PC-9 (cell line): ENCODE measurements at regions not wholly inside any gene's neighbourhood (a gene's known extent, or its start where the extent isn't known, plus 50 kb on each side); places are given as distances from the start of the nearest gene placed in this dataset.
"Not testable (repeated sequence)": the region's sequence is repeated elsewhere in the genome, so short reads cannot be mapped to it uniquely, and the experiment has no call there.

ENCODE experiments used
- BruUV-seq: library from RNA; stranded (reverse); fragments of 400-500 nt; replicated peaks from 2 replicates; lab custom pipeline; 2021; lab: Mats Ljungman, UMichigan
- CTCF ChIA-PET: fragments of 300-600 bp; sonication (Branson Sonifier 250); formaldehyde crosslinking; loops from one replicate; lab custom pipeline; 2022; ENCODE audit warnings: antibody characterized with exemption; lab: Charles Lee
- POLR2A ChIA-PET: fragments of 300-600 bp; sonication (Branson Sonifier 250); formaldehyde crosslinking; loops from one replicate; lab custom pipeline; 2022; ENCODE audit warnings: antibody characterized with exemption; ENCODE audit not compliant: unreplicated experiment; lab: Charles Lee
- DNase-seq, 2 experiments: peaks; one replicate each; pipeline versions ENCODE4 v3.0.0 to v3.0.0-alpha.2; 2015 to 2022; ENCODE audit warnings: mixed read lengths in 1 of 2
- H2AFZ ChIP-seq: fragments of 200-600 bp; sonication (generic); 2 replicates; pipeline ENCODE4 v1.8.1; 2017; ENCODE audit warnings: antibody characterized with exemption
- H3F3A ChIP-seq: fragments of 200-600 bp; sonication (generic); 2 replicates; pipeline ENCODE4 v1.8.1; 2017; ENCODE audit warnings: antibody characterized with exemption, mild to moderate bottlenecking, low read depth; ENCODE audit not compliant: insufficient read depth
- H3K27ac ChIP-seq: fragments of 200-600 bp; sonication (generic); 2 replicates; pipeline ENCODE4 v1.6.1; 2016; ENCODE audit warnings: mixed run types
- H3K27me3 ChIP-seq: fragments of 200-600 bp; sonication (generic); 2 replicates; pipeline ENCODE4 v1.6.1; 2016; ENCODE audit warnings: low read depth, mixed run types; ENCODE audit not compliant: insufficient read depth
- H3K36me3 ChIP-seq: fragments of 200-600 bp; sonication (generic); 2 replicates; pipeline ENCODE4 v1.6.1; 2016; ENCODE audit warnings: low read depth, mixed run types
- H3K4me1 ChIP-seq: fragments of 200-600 bp; sonication (generic); replicated peaks from 2 replicates; pipeline ENCODE4 v1.6.1; 2016; ENCODE audit warnings: mixed run types; ENCODE audit not compliant: insufficient read depth
- H3K4me2 ChIP-seq: fragments of 200-600 bp; sonication (generic); 2 replicates; pipeline ENCODE4 v1.6.1; 2017; ENCODE audit warnings: mixed run types
- H3K4me3 ChIP-seq: fragments of 200-600 bp; sonication (generic); 2 replicates; pipeline ENCODE4 v1.6.1; 2016; ENCODE audit warnings: mixed run types
- H3K79me2 ChIP-seq: fragments of 200-600 bp; sonication (generic); 2 replicates; pipeline ENCODE4 v1.6.1; 2017; ENCODE audit warnings: low read depth, mixed run types
- H3K9me2 ChIP-seq: fragments of 200-600 bp; sonication (generic); 2 replicates; pipeline ENCODE4 v1.8.1; 2017; ENCODE audit warnings: mild to moderate bottlenecking; ENCODE audit not compliant: insufficient read depth
- H3K9me3 ChIP-seq: fragments of 200-600 bp; sonication (generic); 2 replicates; pipeline ENCODE4 v1.8.1; 2016; ENCODE audit warnings: low read depth; ENCODE audit not compliant: insufficient read depth
- H4K20me1 ChIP-seq: fragments of 200-600 bp; sonication (generic); 2 replicates; pipeline ENCODE4 v1.8.1; 2017; ENCODE audit not compliant: insufficient read depth
- EZH2 ChIP-seq: fragments of 200-600 bp; sonication (generic); IDR thresholded peaks from 2 replicates; pipeline ENCODE4 v1.8.0; 2017; ENCODE audit warnings: antibody characterized with exemption, low read depth
- intact Hi-C: fragments of 100-400 bp; cut with micrococcal nuclease; formaldehyde crosslinking; loops from one replicate; pipeline ENCODE4 v1.10.0; 2022; ENCODE audit not compliant: unreplicated experiment
- TF ChIP-seq, protein P1 (sequence below): fragments of 200-600 bp; sonication (generic); conservative IDR thresholded peaks from 2 replicates; pipeline ENCODE4 v1.6.1; 2017; ENCODE audit warnings: mixed run types, antibody characterized with exemption, mild to moderate bottlenecking, moderate library complexity

DNA sequence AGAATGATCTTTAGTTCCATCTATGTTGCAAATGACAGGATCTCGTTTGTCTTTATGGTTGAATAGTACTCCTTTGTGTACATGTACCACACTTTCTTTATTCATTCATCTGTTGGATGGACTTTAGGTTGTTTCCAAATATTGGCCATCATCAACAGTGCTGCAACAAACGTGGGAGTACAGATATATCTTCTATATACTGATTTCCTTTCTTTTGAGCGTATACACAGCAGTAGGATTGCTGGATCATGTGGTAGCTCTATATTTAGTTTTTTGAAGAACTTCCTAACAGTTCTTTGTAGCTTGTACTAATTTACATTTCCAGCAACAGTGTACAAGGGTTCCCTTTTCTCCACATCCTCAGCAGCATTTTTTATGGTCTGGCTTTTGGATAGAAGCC lies 407.5 kb upstream of the ANO5 start:
- no peak overlapping the region for H3K4me2 ChIP-seq
- H3K27me3 ChIP-seq = no peaks in the 10 kb centered on the region
- DNase-seq = no peak
- no TSS peak for BruUV-seq
- intact Hi-C loops = no loop called here
- TF ChIP-seq EZH2 = no peak
- TF ChIP-seq, protein P1, sequence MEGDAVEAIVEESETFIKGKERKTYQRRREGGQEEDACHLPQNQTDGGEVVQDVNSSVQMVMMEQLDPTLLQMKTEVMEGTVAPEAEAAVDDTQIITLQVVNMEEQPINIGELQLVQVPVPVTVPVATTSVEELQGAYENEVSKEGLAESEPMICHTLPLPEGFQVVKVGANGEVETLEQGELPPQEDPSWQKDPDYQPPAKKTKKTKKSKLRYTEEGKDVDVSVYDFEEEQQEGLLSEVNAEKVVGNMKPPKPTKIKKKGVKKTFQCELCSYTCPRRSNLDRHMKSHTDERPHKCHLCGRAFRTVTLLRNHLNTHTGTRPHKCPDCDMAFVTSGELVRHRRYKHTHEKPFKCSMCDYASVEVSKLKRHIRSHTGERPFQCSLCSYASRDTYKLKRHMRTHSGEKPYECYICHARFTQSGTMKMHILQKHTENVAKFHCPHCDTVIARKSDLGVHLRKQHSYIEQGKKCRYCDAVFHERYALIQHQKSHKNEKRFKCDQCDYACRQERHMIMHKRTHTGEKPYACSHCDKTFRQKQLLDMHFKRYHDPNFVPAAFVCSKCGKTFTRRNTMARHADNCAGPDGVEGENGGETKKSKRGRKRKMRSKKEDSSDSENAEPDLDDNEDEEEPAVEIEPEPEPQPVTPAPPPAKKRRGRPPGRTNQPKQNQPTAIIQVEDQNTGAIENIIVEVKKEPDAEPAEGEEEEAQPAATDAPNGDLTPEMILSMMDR = no peak
- H3K9me3 ChIP-seq = no peaks in the 10 kb centered on the region
- no peak overlapping the region for H3K27ac ChIP-seq
- POLR2A ChIA-PET = no interaction called here
- CTCF ChIA-PET = no interaction called here
- no peak overlapping the region for H3K4me3 ChIP-seq
- H4K20me1 ChIP-seq = no peaks in the 10 kb centered on the region
- no peaks in the 10 kb centered on the region; the same call in 1 of the 2 replicates for H3K9me2 ChIP-seq
- H3K4me1 ChIP-seq = no peaks in the 10 kb centered on the region
- no peaks in the 10 kb centered on the region for H3K36me3 ChIP-seq
- no peak overlapping the region for H2AFZ ChIP-seq
- H3K79me2 ChIP-seq = no peaks in the 10 kb centered on the region
- no peaks in the 10 kb centered on the region for H3F3A ChIP-seq

DNA sequence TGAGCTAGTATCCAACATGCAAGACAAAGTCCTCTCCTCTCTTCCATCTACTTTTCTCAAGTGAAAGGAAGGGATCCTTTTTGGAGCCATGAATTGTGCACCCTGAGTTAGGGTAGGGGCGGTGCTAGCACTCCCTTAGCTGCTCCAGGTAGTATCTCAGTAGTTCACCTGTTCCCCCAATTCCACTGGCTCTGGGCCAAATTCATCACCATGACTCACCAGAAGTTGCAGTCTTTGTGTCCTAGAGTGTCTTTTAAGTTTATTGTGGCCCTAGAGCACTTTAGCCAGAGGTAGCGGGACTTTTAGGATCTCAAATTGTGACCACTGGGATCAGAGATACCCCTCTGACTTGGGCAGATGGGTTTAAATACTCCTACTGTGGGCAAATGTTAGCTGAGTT lies 398.6 kb upstream of the ANO5 start:
- no TSS peak for BruUV-seq
- no peak overlapping the region for H3K4me3 ChIP-seq
- no peaks in the 10 kb centered on the region; the same call in 1 of the 2 replicates for H3K9me2 ChIP-seq
- intact Hi-C loops = no loop called here
- H3K36me3 ChIP-seq = no peaks in the 10 kb centered on the region
- no peaks in the 10 kb centered on the region for H3K27me3 ChIP-seq
- no peaks in the 10 kb centered on the region for H4K20me1 ChIP-seq
- CTCF ChIA-PET = no interaction called here
- POLR2A ChIA-PET = no interaction called here
- TF ChIP-seq EZH2 = no peak
- TF ChIP-seq, protein P1 = no peak
- no peaks in the 10 kb centered on the region for H3K9me3 ChIP-seq
- H3K4me2 ChIP-seq = no peak overlapping the region
- no peaks in the 10 kb centered on the region for H3K4me1 ChIP-seq
- no peak overlapping the region for H2AFZ ChIP-seq
- DNase-seq = no peak
- H3K79me2 ChIP-seq = no peaks in the 10 kb centered on the region
- H3F3A ChIP-seq = no peaks in the 10 kb centered on the region
- H3K27ac ChIP-seq = no peak overlapping the region

DNA sequence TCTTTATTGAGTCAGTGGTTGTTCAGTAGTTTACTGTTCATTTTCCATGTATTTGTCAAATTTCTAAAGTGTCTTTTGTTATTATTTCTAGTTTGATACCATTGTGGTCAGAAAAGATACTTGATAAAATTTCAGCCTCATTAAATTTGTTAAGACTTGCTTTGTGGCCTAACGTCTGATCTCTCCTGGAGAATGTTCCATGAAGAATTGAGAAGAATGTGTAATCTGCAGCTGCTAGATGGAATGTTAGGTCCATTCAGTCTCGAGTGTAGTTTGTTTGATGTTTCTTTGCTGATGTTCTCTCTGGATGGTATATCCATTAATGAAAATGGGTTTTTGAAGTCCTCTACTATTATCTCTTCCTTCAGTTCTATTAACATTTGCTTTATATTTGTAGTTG lies 394.7 kb upstream of the ANO5 start:
- ChIA-PET POLR2A (no interaction called here), CTCF (no interaction called here)
- Histone ChIP-seq H3K27me3 (no peaks in the 10 kb centered on the region), H3F3A (no peaks in the 10 kb centered on the region), H3K9me3 (no peaks in the 10 kb centered on the region), H3K9me2 (no peaks in the 10 kb centered on the region; the same call in 1 of the 2 replicates), H3K4me1 (no peaks in the 10 kb centered on the region), H3K27ac (no peak overlapping the region), H4K20me1 (no peaks in the 10 kb centered on the region), H2AFZ (no peak overlapping the region), H3K4me3 (no peak overlapping the region), H3K79me2 (no peaks in the 10 kb centered on the region), H3K36me3 (no peaks in the 10 kb centered on the region), H3K4me2 (no peak overlapping the region)
- TF ChIP-seq EZH2 = no peak
- TF ChIP-seq, protein P1 = no peak
- no peak for DNase-seq
- intact Hi-C loops = no loop called here
- BruUV-seq = no TSS peak

DNA sequence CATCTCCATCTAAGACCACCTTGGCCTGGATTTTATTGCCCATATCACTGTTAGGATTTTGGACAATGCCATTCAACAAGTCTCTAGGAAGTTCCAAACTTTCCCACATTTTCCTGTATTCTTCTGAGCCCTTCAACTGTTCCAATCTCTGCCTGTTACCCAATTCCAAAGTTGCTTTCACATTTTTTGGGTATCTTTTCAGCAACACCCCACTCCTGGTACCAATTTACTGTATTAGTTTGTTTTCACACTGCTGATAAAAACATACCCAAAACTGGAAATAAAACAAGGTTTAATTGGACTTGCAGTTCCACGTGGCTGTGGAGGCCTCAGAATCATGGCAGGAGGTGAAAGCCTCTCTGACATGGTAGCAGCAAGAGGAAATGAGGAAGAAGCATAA lies 388.4 kb upstream of the ANO5 start:
- BruUV-seq, H3K4me3 ChIP-seq, H3K79me2 ChIP-seq, H2AFZ ChIP-seq, H3F3A ChIP-seq, H3K27me3 ChIP-seq, DNase-seq, H3K9me3 ChIP-seq, H3K36me3 ChIP-seq, H3K9me2 ChIP-seq, intact Hi-C loops, H4K20me1 ChIP-seq, CTCF ChIA-PET, H3K4me1 ChIP-seq, H3K27ac ChIP-seq, POLR2A ChIA-PET, H3K4me2 ChIP-seq: not testable (repeated sequence)
